ENCODE measurements at regions not wholly inside any gene's neighbourhood (a gene's known extent, or its start where the extent isn't known, plus 50 kb on each side); places are given as distances from the start of the nearest gene placed in this dataset.

- Mint-ChIP-seq H3K36me3 (ENCODE audit: low read depth) (no peaks in the 10 kb centered on the region), H3K4me3 (no peak overlapping the region), H3K27ac (ENCODE audit: unreplicated experiment) (no peak overlapping the region), H3K4me1 (peaks cover 3% of the 10 kb centered on the region), H3K27me3 (ENCODE audit: low read depth) (no peaks in the 10 kb centered on the region), H3K9me3 (peaks cover 8% of the 10 kb centered on the region)
- TF ChIP-seq, protein P1, sequence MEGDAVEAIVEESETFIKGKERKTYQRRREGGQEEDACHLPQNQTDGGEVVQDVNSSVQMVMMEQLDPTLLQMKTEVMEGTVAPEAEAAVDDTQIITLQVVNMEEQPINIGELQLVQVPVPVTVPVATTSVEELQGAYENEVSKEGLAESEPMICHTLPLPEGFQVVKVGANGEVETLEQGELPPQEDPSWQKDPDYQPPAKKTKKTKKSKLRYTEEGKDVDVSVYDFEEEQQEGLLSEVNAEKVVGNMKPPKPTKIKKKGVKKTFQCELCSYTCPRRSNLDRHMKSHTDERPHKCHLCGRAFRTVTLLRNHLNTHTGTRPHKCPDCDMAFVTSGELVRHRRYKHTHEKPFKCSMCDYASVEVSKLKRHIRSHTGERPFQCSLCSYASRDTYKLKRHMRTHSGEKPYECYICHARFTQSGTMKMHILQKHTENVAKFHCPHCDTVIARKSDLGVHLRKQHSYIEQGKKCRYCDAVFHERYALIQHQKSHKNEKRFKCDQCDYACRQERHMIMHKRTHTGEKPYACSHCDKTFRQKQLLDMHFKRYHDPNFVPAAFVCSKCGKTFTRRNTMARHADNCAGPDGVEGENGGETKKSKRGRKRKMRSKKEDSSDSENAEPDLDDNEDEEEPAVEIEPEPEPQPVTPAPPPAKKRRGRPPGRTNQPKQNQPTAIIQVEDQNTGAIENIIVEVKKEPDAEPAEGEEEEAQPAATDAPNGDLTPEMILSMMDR (conservative IDR thresholded peaks at IDR 0.05) = no peak
- DNase-seq (ENCODE audit: low read depth, low spot score) = no peak
These were observed 257.8 kb downstream of the COX7C start for GRCh38 chr5:86875539-86875938.

DNA sequence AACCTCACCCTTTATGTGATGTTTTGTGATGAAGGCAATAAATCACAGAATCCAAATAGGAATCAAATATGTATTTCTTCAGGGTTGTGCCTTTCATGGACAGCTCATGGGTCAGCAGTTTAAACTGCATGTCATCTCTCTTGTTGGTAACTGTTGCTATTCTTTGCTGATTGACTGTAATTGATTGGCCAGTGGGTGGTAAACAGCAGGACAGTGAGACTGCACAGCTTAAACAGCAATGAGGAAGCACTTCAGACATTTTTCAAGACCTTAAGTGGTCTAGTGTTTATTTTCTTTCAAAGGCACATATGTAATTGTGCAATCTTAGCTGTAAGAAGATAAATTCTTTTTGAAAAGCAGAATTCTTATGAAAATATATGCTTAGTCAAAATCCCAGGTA lies 260.5 kb downstream of the COX7C start:
- DNase-seq (ENCODE audit: low read depth, low spot score) = no peak
- Mint-ChIP-seq H3K27me3 (ENCODE audit: low read depth) (no peaks in the 10 kb centered on the region), H3K4me3 (no peak overlapping the region), H3K4me1 (peaks cover 7% of the 10 kb centered on the region), H3K27ac (ENCODE audit: unreplicated experiment) (no peak overlapping the region), H3K9me3 (peaks cover 5% of the 10 kb centered on the region), H3K36me3 (ENCODE audit: low read depth) (no peaks in the 10 kb centered on the region)
- TF ChIP-seq, protein P1 (conservative IDR thresholded peaks at IDR 0.05) = no peak

GRCh38 chr5:86879086-86879485 lies 261.3 kb downstream of the COX7C start:
- Mint-ChIP-seq H3K36me3 (ENCODE audit: low read depth) (no peaks in the 10 kb centered on the region), H3K4me3 (no peak overlapping the region), H3K27me3 (ENCODE audit: low read depth) (no peaks in the 10 kb centered on the region), H3K4me1 (peaks cover 7% of the 10 kb centered on the region), H3K9me3 (peaks cover 4% of the 10 kb centered on the region), H3K27ac (ENCODE audit: unreplicated experiment) (no peak overlapping the region)
- no peak for DNase-seq (ENCODE audit: low read depth, low spot score)
- TF ChIP-seq, protein P1 (conservative IDR thresholded peaks at IDR 0.05) = no peak

GRCh38 chr5:86880344-86880743 lies 262.6 kb downstream of the COX7C start:
- DNase-seq (ENCODE audit: low read depth, low spot score) = no peak
- no peak overlapping the region for H3K27ac Mint-ChIP-seq (ENCODE audit: unreplicated experiment)
- H3K9me3 Mint-ChIP-seq = no peaks in the 10 kb centered on the region
- H3K4me3 Mint-ChIP-seq = no peak overlapping the region
- TF ChIP-seq, protein P1 (conservative IDR thresholded peaks at IDR 0.05) = no peak
- no peaks in the 10 kb centered on the region for H3K36me3 Mint-ChIP-seq (ENCODE audit: low read depth)
- no peaks in the 10 kb centered on the region for H3K27me3 Mint-ChIP-seq (ENCODE audit: low read depth)
- H3K4me1 Mint-ChIP-seq = peaks cover 9% of the 10 kb centered on the region

GRCh38 chr5:86880785-86881492 lies 263.2 kb downstream of the COX7C start:
- H3K27me3 Mint-ChIP-seq (ENCODE audit: low read depth) = no peaks in the 10 kb centered on the region
- H3K4me1 Mint-ChIP-seq = peaks cover 15% of the 10 kb centered on the region
- no peak overlapping the region for H3K27ac Mint-ChIP-seq (ENCODE audit: unreplicated experiment)
- H3K4me3 Mint-ChIP-seq = no peak overlapping the region
- TF ChIP-seq, protein P1 (conservative IDR thresholded peaks at IDR 0.05) = peak; percentile 80
- DNase-seq (ENCODE audit: low read depth, low spot score) = peak; percentile 18
- H3K9me3 Mint-ChIP-seq = no peaks in the 10 kb centered on the region
- no peaks in the 10 kb centered on the region for H3K36me3 Mint-ChIP-seq (ENCODE audit: low read depth)

Data from neural crest cell (in vitro differentiated cells).